ENCODE measurements at regions not wholly inside any gene's neighbourhood (a gene's known extent, or its start where the extent isn't known, plus 50 kb on each side); places are given as distances from the start of the nearest gene placed in this dataset.

DNA sequence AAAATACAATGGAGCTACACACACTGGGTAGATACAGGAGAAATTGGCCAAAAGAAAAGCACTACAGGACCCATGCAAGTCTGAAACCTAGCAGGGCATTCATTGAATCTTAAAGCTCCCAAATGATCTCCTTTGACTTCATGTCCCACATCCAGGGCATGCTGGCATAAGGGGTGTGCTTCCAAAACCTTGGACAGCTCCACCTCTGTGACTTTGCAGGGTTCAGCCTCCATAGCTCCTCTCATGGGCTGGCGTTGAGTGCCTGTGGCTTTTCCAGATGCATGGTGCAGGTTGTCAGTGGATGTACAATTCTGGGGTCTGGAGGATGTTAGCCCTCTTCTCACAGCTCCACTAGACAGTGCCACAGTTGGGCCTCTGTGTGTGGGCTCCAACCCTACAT, 626.3 kb upstream of the POT1 start:
- no peaks in the 10 kb centered on the region for H3K36me3 Mint-ChIP-seq (ENCODE audit: insufficient read depth, unreplicated experiment)
- no peaks in the 10 kb centered on the region for H3K4me1 Mint-ChIP-seq (ENCODE audit: low read depth, unreplicated experiment)
- Histone ChIP-seq H3K36me3 (ENCODE audit: control insufficient read depth, insufficient read depth, low read length) (no peaks in the 10 kb centered on the region), H3K4me1 (no peaks in the 10 kb centered on the region), H3K4me3 (ENCODE audit: low read depth, low read length) (no peak overlapping the region), H3K9me3 (no peaks in the 10 kb centered on the region), H3K27me3 (replicated peaks; ENCODE audit: control insufficient read depth, insufficient read depth, low read length) (no peaks in the 10 kb centered on the region)
- POLR2A ChIA-PET: no interaction called here
- no peak overlapping the region for H3K27ac Mint-ChIP-seq (ENCODE audit: unreplicated experiment)
- CTCF ChIA-PET: no interaction called here
- intact Hi-C loops (cut with micrococcal nuclease; ENCODE audit: unreplicated experiment): no loop called here
- H3K9me3 Mint-ChIP-seq (ENCODE audit: unreplicated experiment): no peaks in the 10 kb centered on the region
- BruUV-seq (replicated peaks): no TSS peak
- TF ChIP-seq, protein P1, sequence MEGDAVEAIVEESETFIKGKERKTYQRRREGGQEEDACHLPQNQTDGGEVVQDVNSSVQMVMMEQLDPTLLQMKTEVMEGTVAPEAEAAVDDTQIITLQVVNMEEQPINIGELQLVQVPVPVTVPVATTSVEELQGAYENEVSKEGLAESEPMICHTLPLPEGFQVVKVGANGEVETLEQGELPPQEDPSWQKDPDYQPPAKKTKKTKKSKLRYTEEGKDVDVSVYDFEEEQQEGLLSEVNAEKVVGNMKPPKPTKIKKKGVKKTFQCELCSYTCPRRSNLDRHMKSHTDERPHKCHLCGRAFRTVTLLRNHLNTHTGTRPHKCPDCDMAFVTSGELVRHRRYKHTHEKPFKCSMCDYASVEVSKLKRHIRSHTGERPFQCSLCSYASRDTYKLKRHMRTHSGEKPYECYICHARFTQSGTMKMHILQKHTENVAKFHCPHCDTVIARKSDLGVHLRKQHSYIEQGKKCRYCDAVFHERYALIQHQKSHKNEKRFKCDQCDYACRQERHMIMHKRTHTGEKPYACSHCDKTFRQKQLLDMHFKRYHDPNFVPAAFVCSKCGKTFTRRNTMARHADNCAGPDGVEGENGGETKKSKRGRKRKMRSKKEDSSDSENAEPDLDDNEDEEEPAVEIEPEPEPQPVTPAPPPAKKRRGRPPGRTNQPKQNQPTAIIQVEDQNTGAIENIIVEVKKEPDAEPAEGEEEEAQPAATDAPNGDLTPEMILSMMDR (IDR thresholded peaks at IDR 0.05; ENCODE audit: insufficient read depth in 1 of 2, low read depth in 1 of 2, low read length in 1 of 2, severe bottlenecking in 1 of 2, unreplicated experiment in 1 of 2): no peak
- H3K4me3 Mint-ChIP-seq (ENCODE audit: unreplicated experiment): no peak overlapping the region
- no peak for DNase-seq
- no peaks in the 10 kb centered on the region for H3K27me3 Mint-ChIP-seq (ENCODE audit: insufficient read depth, unreplicated experiment)

DNA sequence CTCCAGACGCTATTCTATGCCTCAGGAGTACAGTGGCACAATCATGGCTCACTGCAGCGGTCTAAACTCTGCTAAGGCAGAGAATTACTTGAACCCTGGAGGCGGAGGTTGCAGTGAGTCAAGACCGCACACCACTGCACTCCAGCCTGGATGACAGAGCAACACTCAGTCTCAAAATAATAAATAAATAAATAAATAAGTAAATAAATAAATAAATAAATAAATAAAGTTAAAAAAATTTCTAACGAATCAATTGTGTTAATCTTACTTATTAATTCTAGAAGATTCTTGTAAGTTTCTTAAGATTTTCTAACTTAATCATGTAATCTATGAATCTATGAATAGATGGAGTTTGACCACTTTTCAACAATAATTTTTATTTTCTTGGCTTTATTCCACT, 621.4 kb upstream of the POT1 start:
- no peak overlapping the region for H3K4me3 Mint-ChIP-seq (ENCODE audit: unreplicated experiment)
- no peaks in the 10 kb centered on the region for H3K9me3 ChIP-seq
- intact Hi-C loops (cut with micrococcal nuclease; ENCODE audit: unreplicated experiment): no loop called here

DNA sequence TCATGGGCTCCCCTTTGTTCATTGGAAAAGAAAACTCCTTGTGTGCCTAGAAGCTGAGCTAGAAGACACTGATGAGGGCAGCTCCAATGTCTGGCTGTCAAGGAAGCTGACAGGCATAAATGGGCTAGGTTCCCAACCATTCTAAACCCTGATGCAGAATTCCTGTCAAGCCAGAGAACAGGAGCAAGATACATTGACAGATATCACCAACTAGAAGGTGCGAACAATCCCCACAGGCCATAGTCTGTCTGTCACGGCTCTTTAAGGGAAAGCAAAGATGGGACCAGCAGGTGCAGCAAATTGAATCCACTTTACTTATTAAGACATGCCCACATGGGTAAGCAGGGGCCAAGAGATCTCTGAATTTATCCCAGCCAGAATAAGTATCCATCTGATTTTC, 617.9 kb upstream of the POT1 start:
- no peaks in the 10 kb centered on the region for H3K27me3 ChIP-seq (replicated peaks; ENCODE audit: control insufficient read depth, insufficient read depth, low read length)
- Mint-ChIP-seq H3K9me3 (ENCODE audit: unreplicated experiment) (no peaks in the 10 kb centered on the region), H3K27me3 (ENCODE audit: insufficient read depth, unreplicated experiment) (peaks cover 2% of the 10 kb centered on the region), H3K36me3 (ENCODE audit: insufficient read depth, unreplicated experiment) (no peaks in the 10 kb centered on the region), H3K4me3 (ENCODE audit: unreplicated experiment) (no peak overlapping the region), H3K27ac (ENCODE audit: unreplicated experiment) (no peak overlapping the region), H3K4me1 (ENCODE audit: low read depth, unreplicated experiment) (no peaks in the 10 kb centered on the region)
- no peaks in the 10 kb centered on the region for H3K9me3 ChIP-seq
- ChIA-PET POLR2A (no interaction called here), CTCF (no interaction called here)
- BruUV-seq (replicated peaks): no TSS peak
- no peaks in the 10 kb centered on the region for H3K36me3 ChIP-seq (ENCODE audit: control insufficient read depth, insufficient read depth, low read length)
- no peaks in the 10 kb centered on the region for H3K4me1 ChIP-seq
- intact Hi-C loops (cut with micrococcal nuclease; ENCODE audit: unreplicated experiment): no loop called here
- DNase-seq: no peak
- no peak overlapping the region for H3K4me3 ChIP-seq (ENCODE audit: low read depth, low read length)
- TF ChIP-seq, protein P1 (IDR thresholded peaks at IDR 0.05; ENCODE audit: insufficient read depth in 1 of 2, low read depth in 1 of 2, low read length in 1 of 2, severe bottlenecking in 1 of 2, unreplicated experiment in 1 of 2): no peak

More for the DNA sequence above, 621.4 kb upstream of the POT1 start:
- H3K36me3 Mint-ChIP-seq (ENCODE audit: insufficient read depth, unreplicated experiment): no peaks in the 10 kb centered on the region
- no peaks in the 10 kb centered on the region for H3K4me1 Mint-ChIP-seq (ENCODE audit: low read depth, unreplicated experiment)
- H3K4me3 ChIP-seq (ENCODE audit: low read depth, low read length): no peak overlapping the region
- no peaks in the 10 kb centered on the region for H3K27me3 ChIP-seq (replicated peaks; ENCODE audit: control insufficient read depth, insufficient read depth, low read length)
- BruUV-seq (replicated peaks): no TSS peak
- CTCF ChIA-PET: no interaction called here
- DNase-seq: no peak
- H3K27me3 Mint-ChIP-seq (ENCODE audit: insufficient read depth, unreplicated experiment): peaks cover 2% of the 10 kb centered on the region
- H3K9me3 Mint-ChIP-seq (ENCODE audit: unreplicated experiment): no peaks in the 10 kb centered on the region
- no peak overlapping the region for H3K27ac Mint-ChIP-seq (ENCODE audit: unreplicated experiment)
- H3K36me3 ChIP-seq (ENCODE audit: control insufficient read depth, insufficient read depth, low read length): no peaks in the 10 kb centered on the region
- POLR2A ChIA-PET: no interaction called here
- TF ChIP-seq, protein P1 (IDR thresholded peaks at IDR 0.05; ENCODE audit: insufficient read depth in 1 of 2, low read depth in 1 of 2, low read length in 1 of 2, severe bottlenecking in 1 of 2, unreplicated experiment in 1 of 2): no peak
- no peaks in the 10 kb centered on the region for H3K4me1 ChIP-seq

Data from Caco-2 (cell line).